NCI-H345 treated with DMSO at 0.1 percent for 48 hours (cell line): ENCODE measurements at regions not wholly inside any gene's neighbourhood (a gene's known extent, or its start where the extent isn't known, plus 50 kb on each side); places are given as distances from the start of the nearest gene placed in this dataset.
"Not testable (repeated sequence)": the region's sequence is repeated elsewhere in the genome, so short reads cannot be mapped to it uniquely, and the experiment has no call there.

Experiments
- DNase-seq: peaks from one replicate; lab custom pipeline; 2025; ENCODE audit not compliant: unreplicated experiment; lab: John Stamatoyannopoulos, UW

GRCh38 chr4:56148428-56148827, 199.7 kb downstream of the CEP135 start:
- no peak for DNase-seq

- DNase-seq = no peak
These were observed 198.6 kb downstream of the CEP135 start for GRCh38 chr4:56147371-56147770.

- no peak for DNase-seq
These were observed 198.2 kb downstream of the CEP135 start for GRCh38 chr4:56146956-56147355.

- no peak for DNase-seq
These were observed 193.3 kb downstream of the CEP135 start for GRCh38 chr4:56142088-56142487.

- DNase-seq = no peak
These were observed 190.6 kb downstream of the CEP135 start for GRCh38 chr4:56139241-56139827.

GRCh38 chr4:56134834-56135233, 186.1 kb downstream of the CEP135 start:
- not testable (repeated sequence) for DNase-seq

GRCh38 chr4:56134266-56134665, 185.5 kb downstream of the CEP135 start:
- DNase-seq = no peak

GRCh38 chr4:56132835-56133234, 184.1 kb downstream of the CEP135 start:
- no peak for DNase-seq

GRCh38 chr4:56132188-56132587, 183.4 kb downstream of the CEP135 start:
- not testable (repeated sequence) for DNase-seq

- DNase-seq = no peak
These were observed 181.9 kb downstream of the CEP135 start for GRCh38 chr4:56130606-56131155.

GRCh38 chr4:56129431-56129861, 180.7 kb downstream of the CEP135 start:
- no peak for DNase-seq

GRCh38 chr4:56128213-56128612, 179.5 kb downstream of the CEP135 start:
- DNase-seq = no peak

- no peak for DNase-seq
These were observed 179.0 kb downstream of the CEP135 start for GRCh38 chr4:56127716-56128115.

GRCh38 chr4:56123547-56123946, 174.8 kb downstream of the CEP135 start:
- no peak for DNase-seq

GRCh38 chr4:56123051-56123450, 174.3 kb downstream of the CEP135 start:
- DNase-seq = no peak

GRCh38 chr4:56118845-56119244, 170.1 kb downstream of the CEP135 start:
- DNase-seq = no peak

GRCh38 chr4:56118055-56118454, 169.3 kb downstream of the CEP135 start:
- no peak for DNase-seq

GRCh38 chr4:56115898-56116297, 167.2 kb downstream of the CEP135 start:
- DNase-seq = no peak

GRCh38 chr4:56112377-56112776, 163.6 kb downstream of the CEP135 start:
- no peak for DNase-seq

GRCh38 chr4:56106180-56107147, 157.7 kb downstream of the CEP135 start:
- DNase-seq = no peak

- DNase-seq = no peak
These were observed 155.4 kb downstream of the CEP135 start for GRCh38 chr4:56104188-56104587.

GRCh38 chr4:56102601-56103000, 153.9 kb downstream of the CEP135 start:
- DNase-seq = no peak
